T-cell (primary cell): ENCODE measurements at regions not wholly inside any gene's neighbourhood (a gene's known extent, or its start where the extent isn't known, plus 50 kb on each side); places are given as distances from the start of the nearest gene placed in this dataset.

Experiments used
- ATAC-seq, 4 experiments: fragments of 200-7000 bp in 3 of 4; fragments of 150-1000 bp in 1 of 4; cut with Tn5 transposase; replicated peaks in 1 of 4; 1 replicate in 3 of 4; 2 replicates in 1 of 4; pipeline ENCODE4 v1.10.0; 2021; ENCODE audit warnings: moderate library complexity in 3 of 4, mild to moderate bottlenecking in 2 of 4, moderate number of reproducible peaks in 1 of 4
- CTCF ChIA-PET, 2 donors: fragments of 300-600 bp; sonication (Branson Sonifier 250); formaldehyde crosslinking; loops; one replicate each; lab custom pipeline; 2022; ENCODE audit warnings: antibody characterized with exemption in 2 of 2; lab: Charles Lee
- POLR2A ChIA-PET, 2 donors: fragments of 300-600 bp; sonication (Branson Sonifier 250); formaldehyde crosslinking; loops; one replicate each; lab custom pipeline; 2022; ENCODE audit warnings: antibody characterized with exemption in 2 of 2; lab: Charles Lee
- DNase-seq, 35 experiments: peaks; one replicate each; pipeline versions ENCODE4 v3.0.0 to v3.0.0-alpha.2; 2013 to 2023
- H3K27ac ChIP-seq: one replicate; pipeline ENCODE4 v1.5.1; 2013; ENCODE audit warnings: low read length
- H3K27me3 ChIP-seq, 2 experiments: replicated peaks in 1 of 2; 1 replicate in 1 of 2; 2 replicates in 1 of 2; pipeline versions ENCODE4 v1.6.1 to v1.7.0; 2013; ENCODE audit warnings: low read length in 1 of 2, mixed read lengths in 1 of 2; ENCODE audit not compliant: control insufficient read depth in 2 of 2, insufficient read depth in 2 of 2; ENCODE audit errors: extremely low read depth in 1 of 2
- H3K36me3 ChIP-seq, 2 donors: 1 replicate in 1 of 2; 2 replicates in 1 of 2; pipeline versions ENCODE4 v1.6.1 to v1.7.0; 2013; ENCODE audit warnings: low read length in 1 of 2; ENCODE audit not compliant: control insufficient read depth in 2 of 2, insufficient read depth in 1 of 2; ENCODE audit errors: extremely low read depth in 1 of 2
- H3K4me1 ChIP-seq, 2 experiments: 1 replicate in 1 of 2; 2 replicates in 1 of 2; pipeline versions ENCODE4 v1.6.1 to v1.7.0; 2013; ENCODE audit warnings: low read length in 2 of 2, mixed read lengths in 1 of 2; ENCODE audit not compliant: insufficient read depth in 2 of 2, control insufficient read depth in 1 of 2; ENCODE audit errors: extremely low read depth in 1 of 2
- H3K4me3 ChIP-seq, 2 donors: 1 replicate in 1 of 2; 2 replicates in 1 of 2; pipeline versions ENCODE4 v1.5.1 to v1.7.0; 2013; ENCODE audit warnings: mild to moderate bottlenecking in 2 of 2, low read length in 1 of 2, moderate library complexity in 1 of 2; ENCODE audit not compliant: control insufficient read depth in 1 of 2; ENCODE audit errors: extremely low read depth in 1 of 2
- H3K9me3 ChIP-seq: 2 replicates; pipeline ENCODE4 v1.7.0; 2013
- H3K27ac Mint-ChIP-seq, 2 donors: one replicate each; pipeline ENCODE4 v1.8.0; 2020 to 2021; ENCODE audit warnings: mild to moderate bottlenecking in 2 of 2, mixed read lengths in 2 of 2
- H3K27me3 Mint-ChIP-seq, 2 donors: one replicate each; pipeline ENCODE4 v1.8.0; 2021 to 2022; ENCODE audit warnings: mixed read lengths in 2 of 2
- H3K36me3 Mint-ChIP-seq: one replicate; pipeline ENCODE4 v1.8.0; 2021; ENCODE audit warnings: mixed read lengths
- H3K4me1 Mint-ChIP-seq, 3 donors: one replicate each; pipeline ENCODE4 v1.8.0; 2020 to 2022; ENCODE audit warnings: mixed read lengths in 3 of 3, mild to moderate bottlenecking in 1 of 3
- H3K4me3 Mint-ChIP-seq, 3 donors: one replicate each; pipeline ENCODE4 v1.8.0; 2020 to 2022; ENCODE audit warnings: mild to moderate bottlenecking in 3 of 3, mixed read lengths in 3 of 3, moderate library complexity in 3 of 3
- H3K9me3 Mint-ChIP-seq, 3 donors: one replicate each; pipeline ENCODE4 v1.8.0; 2020 to 2022; ENCODE audit warnings: mixed read lengths in 3 of 3
- WGBS: methylation state at CpG from one replicate; pipeline ENCODE4 v1.1.5; 2013; ENCODE audit warnings: missing lambda C conversion rate; ENCODE audit not compliant: insufficient coverage; 5-methylcytosine and 5-hydroxymethylcytosine counted together

GRCh38 chr1:80171631-80172030 is 1165.1 kb upstream of the ADGRL4 start:
- Histone ChIP-seq H3K27me3 (no peaks in the 10 kb centered on the region), H3K4me1 (no peaks in the 10 kb centered on the region), H3K9me3 (no peaks in the 10 kb centered on the region), H3K27ac (no peak overlapping the region), H3K36me3 (no peaks in the 10 kb centered on the region), H3K4me3 (no peak overlapping the region)
- Mint-ChIP-seq H3K27me3 (no peaks in the 10 kb centered on the region), H3K4me1 (no peaks in the 10 kb centered on the region), H3K9me3 (peaks cover 4 to 12% (median 8%) of the 10 kb centered on the region in 3 donors), H3K36me3 (no peaks in the 10 kb centered on the region), H3K4me3 (no peak overlapping the region), H3K27ac (no peak overlapping the region)
- CTCF ChIA-PET: no interaction called here
- no peak for ATAC-seq
- no peak for DNase-seq
- POLR2A ChIA-PET: no interaction called here
- 40% methylated on average over 1 of the region's 4 CpGs for WGBS

DNA sequence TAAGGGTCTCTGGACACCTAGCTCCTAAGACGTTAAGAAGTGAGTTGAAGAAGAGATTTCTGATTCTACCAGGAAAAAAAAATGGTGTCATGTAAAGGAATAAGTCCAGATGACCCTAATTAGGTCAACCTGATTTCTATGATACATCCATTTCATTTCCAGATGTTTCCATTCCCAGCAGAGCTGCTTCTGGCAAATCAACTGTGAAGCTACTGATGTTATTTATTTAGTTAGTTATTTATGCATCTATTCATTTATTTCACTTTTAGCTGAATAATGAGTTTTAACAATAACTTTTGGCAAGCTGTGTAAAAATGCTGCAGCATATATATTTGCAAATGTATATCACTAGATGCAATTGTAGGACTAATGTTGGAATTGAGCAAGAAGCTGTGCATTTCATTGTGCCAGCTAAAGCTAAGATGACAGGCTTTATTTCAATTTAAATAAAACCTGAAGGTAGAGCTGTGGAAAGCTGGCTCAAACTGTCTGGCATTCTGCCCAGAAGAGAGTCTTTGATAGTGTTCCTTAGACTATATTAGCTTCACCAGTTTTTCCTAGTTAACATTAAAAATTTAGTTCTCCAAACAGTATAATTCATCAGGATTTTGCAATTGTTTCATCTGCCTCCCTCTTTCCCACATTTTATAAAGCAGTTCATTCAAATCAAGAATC is 1164.4 kb upstream of the ADGRL4 start:
- Mint-ChIP-seq H3K4me3 (no peak overlapping the region), H3K36me3 (no peaks in the 10 kb centered on the region), H3K9me3 (peaks cover 1 to 8% (median 4%) of the 10 kb centered on the region in 3 donors), H3K4me1 (no peaks in the 10 kb centered on the region), H3K27me3 (no peaks in the 10 kb centered on the region), H3K27ac (no peak overlapping the region)
- no peak for DNase-seq
- ATAC-seq: no peak
- H3K27ac ChIP-seq: no peak overlapping the region
- H3K4me3 ChIP-seq: no peak overlapping the region
- no peaks in the 10 kb centered on the region for H3K9me3 ChIP-seq
- no CpG with 5 or more reads among the region's 1 CpG for WGBS
- no peaks in the 10 kb centered on the region for H3K4me1 ChIP-seq
- H3K36me3 ChIP-seq: no peaks in the 10 kb centered on the region
- ChIA-PET POLR2A (no interaction called here), CTCF (no interaction called here)
- H3K27me3 ChIP-seq: no peaks in the 10 kb centered on the region

GRCh38 chr1:80164150-80164549 is 1157.6 kb upstream of the ADGRL4 start:
- ATAC-seq: no peak
- Histone ChIP-seq H3K9me3 (no peaks in the 10 kb centered on the region), H3K4me1 (no peaks in the 10 kb centered on the region), H3K4me3 (no peak overlapping the region), H3K27me3 (no peaks in the 10 kb centered on the region), H3K27ac (no peak overlapping the region), H3K36me3 (no peaks in the 10 kb centered on the region)
- ChIA-PET POLR2A (no interaction called here), CTCF (no interaction called here)
- Mint-ChIP-seq H3K27ac (no peak overlapping the region), H3K4me3 (no peak overlapping the region), H3K36me3 (no peaks in the 10 kb centered on the region), H3K4me1 (no peaks in the 10 kb centered on the region), H3K9me3 (peaks cover 6 to 10% (median 7%) of the 10 kb centered on the region in 3 donors), H3K27me3 (no peaks in the 10 kb centered on the region)
- no peak for DNase-seq

- WGBS: 94% methylated on average over 5 of the region's 6 CpGs
- CTCF ChIA-PET: no interaction called here
- no peak for DNase-seq
- no peak for ATAC-seq
- POLR2A ChIA-PET: no interaction called here
- no peak overlapping the region for H3K27ac ChIP-seq
- no peaks in the 10 kb centered on the region for H3K9me3 ChIP-seq
- Mint-ChIP-seq H3K27ac (no peak overlapping the region), H3K36me3 (no peaks in the 10 kb centered on the region), H3K27me3 (no peaks in the 10 kb centered on the region), H3K9me3 (peaks cover 6 to 10% (median 7%) of the 10 kb centered on the region in 3 donors), H3K4me1 (no peaks in the 10 kb centered on the region), H3K4me3 (no peak overlapping the region)
- H3K27me3 ChIP-seq: no peaks in the 10 kb centered on the region
- no peaks in the 10 kb centered on the region for H3K4me1 ChIP-seq
- no peaks in the 10 kb centered on the region for H3K36me3 ChIP-seq
- no peak overlapping the region for H3K4me3 ChIP-seq
Measured at GRCh38 chr1:80163686-80164085, 1157.2 kb upstream of the ADGRL4 start.

- POLR2A ChIA-PET: no interaction called here
- H3K27me3 Mint-ChIP-seq: no peaks in the 10 kb centered on the region
- no CpG with 5 or more reads among the region's 2 CpGs for WGBS
Measured at GRCh38 chr1:80158771-80159170, 1152.2 kb upstream of the ADGRL4 start.

DNA sequence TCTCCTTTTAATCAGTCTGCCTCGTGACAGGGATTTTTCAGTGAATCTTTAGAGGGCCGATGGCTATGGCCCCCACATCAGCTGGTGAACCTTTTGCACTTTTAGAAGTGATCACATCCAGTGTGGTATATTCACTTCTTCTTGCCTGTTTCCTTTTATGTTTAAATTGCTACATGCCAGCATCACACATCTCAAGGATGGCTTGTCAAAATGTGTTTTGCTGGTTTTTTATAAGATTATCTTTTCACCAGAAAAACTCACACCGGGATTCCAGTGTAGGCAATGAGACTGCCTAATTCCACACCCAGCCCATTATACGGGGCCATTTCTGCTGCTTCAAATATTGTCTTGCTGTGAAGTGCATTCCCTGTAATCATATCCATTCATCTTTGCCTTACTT is 1151.7 kb upstream of the ADGRL4 start:
- no peaks in the 10 kb centered on the region for H3K36me3 Mint-ChIP-seq
- ATAC-seq: no peak

More at GRCh38 chr1:80158771-80159170, 1152.2 kb upstream of the ADGRL4 start:
- Mint-ChIP-seq H3K27ac (no peak overlapping the region), H3K4me1 (no peaks in the 10 kb centered on the region), H3K9me3 (peaks cover 13 to 22% (median 13%) of the 10 kb centered on the region in 3 donors), H3K4me3 (no peak overlapping the region), H3K36me3 (no peaks in the 10 kb centered on the region)
- H3K9me3 ChIP-seq: no peaks in the 10 kb centered on the region
- ATAC-seq: no peak
- CTCF ChIA-PET: no interaction called here
- DNase-seq: no peak
- no peak overlapping the region for H3K27ac ChIP-seq
- H3K4me1 ChIP-seq: no peaks in the 10 kb centered on the region
- no peak overlapping the region for H3K4me3 ChIP-seq
- no peaks in the 10 kb centered on the region for H3K27me3 ChIP-seq
- no peaks in the 10 kb centered on the region for H3K36me3 ChIP-seq

DNA sequence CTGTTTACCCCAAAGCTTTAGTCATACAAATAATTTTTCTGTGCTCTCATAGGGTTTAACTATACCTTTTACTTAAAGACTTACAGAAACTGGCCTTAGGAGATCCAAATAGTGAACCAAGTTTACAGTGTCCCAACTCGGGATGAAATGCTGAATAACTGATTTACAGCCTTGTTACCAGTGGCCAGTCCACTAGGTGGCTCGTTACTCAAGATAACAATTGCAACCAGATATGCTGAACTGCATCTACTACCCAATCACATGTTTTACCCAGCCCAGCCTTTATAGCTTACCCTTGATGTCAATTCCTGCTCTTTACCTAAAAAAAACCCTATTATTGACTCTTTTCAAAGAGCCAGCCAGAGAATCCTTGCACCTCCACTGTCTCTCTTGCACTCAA is 1148.8 kb upstream of the ADGRL4 start:
- Histone ChIP-seq H3K4me1 (no peaks in the 10 kb centered on the region), H3K4me3 (no peak overlapping the region), H3K36me3 (no peaks in the 10 kb centered on the region), H3K9me3 (no peaks in the 10 kb centered on the region), H3K27me3 (no peaks in the 10 kb centered on the region), H3K27ac (no peak overlapping the region)
- CTCF ChIA-PET: no interaction called here
- POLR2A ChIA-PET: no interaction called here
- Mint-ChIP-seq H3K27ac (no peak overlapping the region), H3K9me3 (peaks cover 20 to 22% (median 22%) of the 10 kb centered on the region in 3 donors), H3K4me1 (no peaks in the 10 kb centered on the region), H3K36me3 (no peaks in the 10 kb centered on the region), H3K27me3 (no peaks in the 10 kb centered on the region), H3K4me3 (no peak overlapping the region)
- DNase-seq (no peak), ATAC-seq (no peak)
- 53% methylated on average over 2 of the region's 2 CpGs for WGBS

More for the DNA sequence above, 1151.7 kb upstream of the ADGRL4 start:
- no peaks in the 10 kb centered on the region for H3K9me3 ChIP-seq
- H3K4me3 ChIP-seq: no peak overlapping the region
- Mint-ChIP-seq H3K27me3 (no peaks in the 10 kb centered on the region), H3K9me3 (peaks cover 13 to 18% (median 15%) of the 10 kb centered on the region in 3 donors), H3K4me3 (no peak overlapping the region), H3K27ac (no peak overlapping the region), H3K4me1 (no peaks in the 10 kb centered on the region)
- POLR2A ChIA-PET: no interaction called here
- H3K27me3 ChIP-seq: no peaks in the 10 kb centered on the region
- H3K27ac ChIP-seq: no peak overlapping the region
- no peaks in the 10 kb centered on the region for H3K4me1 ChIP-seq
- no peak for DNase-seq
- H3K36me3 ChIP-seq: no peaks in the 10 kb centered on the region
- CTCF ChIA-PET: no interaction called here
- WGBS: 87% methylated on average over 3 of the region's 4 CpGs
